ENCODE measurements at regions not wholly inside any gene's neighbourhood (a gene's known extent, or its start where the extent isn't known, plus 50 kb on each side); places are given as distances from the start of the nearest gene placed in this dataset.

DNA sequence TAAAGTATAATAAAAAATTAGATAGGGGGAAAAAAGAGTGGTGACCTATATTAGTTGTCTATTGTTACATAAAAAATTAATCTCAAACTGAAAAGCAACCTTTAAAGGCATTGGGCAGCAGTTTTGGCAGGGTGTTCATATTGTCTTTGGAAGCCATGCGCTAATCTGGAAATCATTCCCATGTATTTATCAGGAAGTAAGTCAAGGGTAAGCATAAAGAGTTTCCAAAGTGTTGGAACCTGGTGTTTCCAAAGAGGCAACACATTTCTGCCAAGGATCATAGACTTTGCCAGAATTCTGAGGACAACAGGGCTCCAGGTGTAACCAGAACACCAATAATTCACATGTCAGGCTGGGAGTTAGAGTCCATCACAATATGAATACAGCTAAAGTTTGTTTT, 55.7 kb upstream of the EGFR start:
- Mint-ChIP-seq H3K27ac (no peak overlapping the region), H3K9me3 (peaks cover 3% of the 10 kb centered on the region), H3K27me3 (peaks cover 4% of the 10 kb centered on the region), H3K36me3 (ENCODE audit: low read depth) (no peaks in the 10 kb centered on the region), H3K4me3 (no peak overlapping the region), H3K4me1 (no peaks in the 10 kb centered on the region)
- ChIA-PET POLR2A (no interaction called here), CTCF (no interaction called here)
- DNase-seq, result no peak

DNA sequence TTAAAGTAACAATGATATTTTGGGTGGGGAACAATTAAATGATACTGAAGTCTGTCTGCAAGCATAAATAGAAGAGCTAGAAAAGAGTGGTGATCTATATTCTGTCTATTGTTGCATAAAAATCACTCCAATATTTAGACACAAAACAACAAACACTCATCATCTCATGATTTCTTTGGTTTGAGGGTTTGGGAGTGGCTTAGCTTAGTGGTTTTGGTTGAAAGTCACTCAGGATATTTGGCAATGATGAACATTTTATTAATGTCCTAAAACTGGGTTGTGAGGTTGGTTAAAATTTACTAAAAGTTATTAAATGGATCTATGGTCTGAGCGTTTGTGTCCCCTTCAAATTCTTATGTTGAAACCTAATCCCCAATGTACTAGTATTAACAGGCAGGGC, 54.7 kb upstream of the EGFR start:
- ChIA-PET CTCF (no interaction called here), POLR2A (no interaction called here)
- DNase-seq, result no peak
- peaks cover 4% of the 10 kb centered on the region for H3K27me3 Mint-ChIP-seq
- no peaks in the 10 kb centered on the region for H3K36me3 Mint-ChIP-seq (ENCODE audit: low read depth)
- H3K9me3 Mint-ChIP-seq, result no peaks in the 10 kb centered on the region
- no peak overlapping the region for H3K4me3 Mint-ChIP-seq
- H3K27ac Mint-ChIP-seq, result no peak overlapping the region
- no peaks in the 10 kb centered on the region for H3K4me1 Mint-ChIP-seq

DNA sequence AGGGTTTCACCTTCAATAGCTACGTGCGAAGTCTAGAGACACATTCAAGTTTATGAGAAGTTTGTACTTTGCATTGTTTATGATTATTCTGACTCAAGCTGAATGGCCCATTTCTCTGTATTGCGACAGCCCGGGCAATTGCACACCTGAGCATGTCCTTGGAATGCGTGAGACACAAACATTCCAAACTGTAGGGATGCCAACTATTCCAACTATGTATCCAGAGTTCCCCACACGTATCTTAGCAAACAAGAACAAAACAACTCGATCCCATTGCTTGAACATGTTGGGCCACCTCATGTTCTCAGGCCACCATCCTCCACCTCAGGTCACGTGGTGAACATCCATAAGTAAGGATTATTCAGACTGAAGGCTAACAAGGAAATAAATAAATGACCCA, 51.4 kb upstream of the EGFR start:
- no peak overlapping the region for H3K27ac Mint-ChIP-seq
- H3K36me3 Mint-ChIP-seq (ENCODE audit: low read depth), result no peaks in the 10 kb centered on the region
- H3K27me3 Mint-ChIP-seq, result peaks cover 4% of the 10 kb centered on the region
- ChIA-PET POLR2A (no interaction called here), CTCF (no interaction called here)
- no peaks in the 10 kb centered on the region for H3K4me1 Mint-ChIP-seq
- no peak overlapping the region for H3K4me3 Mint-ChIP-seq
- no peak for DNase-seq
- H3K9me3 Mint-ChIP-seq, result no peaks in the 10 kb centered on the region

DNA sequence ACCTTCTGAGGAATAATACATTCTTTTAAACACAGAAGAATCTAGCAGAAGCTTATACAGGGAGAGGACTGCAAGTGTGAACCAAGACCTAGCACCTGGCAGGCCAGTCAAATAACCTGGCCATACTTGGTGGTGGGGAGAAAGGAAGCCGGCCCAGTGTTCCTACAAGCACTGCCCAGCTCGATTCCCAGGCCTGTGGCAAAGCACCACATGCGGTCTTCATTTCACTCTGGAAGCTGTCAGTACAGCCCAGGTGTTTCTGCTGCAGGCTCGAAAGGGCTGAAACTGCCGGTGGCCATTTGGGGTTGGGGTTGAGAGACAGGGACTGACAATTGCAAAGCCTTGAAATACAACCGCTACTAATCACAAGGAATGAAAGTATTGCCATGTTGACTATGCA, 50.8 kb upstream of the EGFR start:
- no peaks in the 10 kb centered on the region for H3K36me3 Mint-ChIP-seq (ENCODE audit: low read depth)
- CTCF ChIA-PET, result no interaction called here
- peaks cover 4% of the 10 kb centered on the region for H3K27me3 Mint-ChIP-seq
- DNase-seq, result no peak
- no peak overlapping the region for H3K4me3 Mint-ChIP-seq
- H3K4me1 Mint-ChIP-seq, result no peaks in the 10 kb centered on the region
- no peak overlapping the region for H3K27ac Mint-ChIP-seq
- no peaks in the 10 kb centered on the region for H3K9me3 Mint-ChIP-seq
- POLR2A ChIA-PET, result no interaction called here
